K562 (cell line): ENCODE measurements at regions not wholly inside any gene's neighbourhood (a gene's known extent, or its start where the extent isn't known, plus 50 kb on each side); places are given as distances from the start of the nearest gene placed in this dataset.

Experiments
- ETV1 ChIP-seq: fragments of 450-650 bp; conservative IDR thresholded peaks from 2 replicates; pipeline ENCODE4 v1.6.1; 2016; ENCODE audit warnings: missing genetic modification characterization, control low read depth, low read depth, missing compliant biosample characterization
- NFE2L1 ChIP-seq: fragments of 450-650 bp; IDR thresholded peaks from 2 replicates; pipeline ENCODE4 v1.6.1; 2016; ENCODE audit warnings: missing genetic modification characterization, low read depth, mild to moderate bottlenecking, missing compliant biosample characterization, moderate library complexity, borderline replicate concordance
- PHF8 ChIP-seq: fragments of 200-600 bp; sonication (generic); IDR thresholded peaks from 2 replicates; pipeline ENCODE4 v1.6.1; 2012; ENCODE audit warnings: mixed run types, mild to moderate bottlenecking, inconsistent platforms, low read length, moderate library complexity, borderline replicate concordance
- PREB ChIP-seq: sonication (generic); formaldehyde crosslinking; IDR thresholded peaks from 2 replicates; pipeline ENCODE4 v1.8.1; 2023; ENCODE audit warnings: mild to moderate bottlenecking, missing genetic modification reagents
- ZNF143 ChIP-seq: sonication (generic); formaldehyde crosslinking; IDR thresholded peaks from 2 replicates; pipeline ENCODE4 v1.9.0; 2022; ENCODE audit warnings: mild to moderate bottlenecking, missing genetic modification reagents
- TF ChIP-seq, protein P1 (sequence below): fragments of 450-650 bp; formaldehyde crosslinking; IDR thresholded peaks from 2 replicates; pipeline ENCODE4 v1.4.0; 2022; ENCODE audit warnings: mild to moderate bottlenecking, moderate library complexity
- TF ChIP-seq, protein P2 (sequence below): fragments of 250-450 bp; sonication (Bioruptor Pico); IDR thresholded peaks from 2 replicates; pipeline ENCODE4 v1.9.0; 2021; ENCODE audit warnings: mild to moderate bottlenecking, inconsistent platforms

GRCh38 chr20:60659240-60659639 is 592.8 kb upstream of the CDH4 start (continued):
- TF ChIP-seq ETV1 (tag) (no peak), PREB (CRISPR knock-in tag) (no peak), ZNF143 (CRISPR knock-in tag) (no peak), PHF8 (no peak), NFE2L1 (tag) (no peak)
- TF ChIP-seq, protein P1, sequence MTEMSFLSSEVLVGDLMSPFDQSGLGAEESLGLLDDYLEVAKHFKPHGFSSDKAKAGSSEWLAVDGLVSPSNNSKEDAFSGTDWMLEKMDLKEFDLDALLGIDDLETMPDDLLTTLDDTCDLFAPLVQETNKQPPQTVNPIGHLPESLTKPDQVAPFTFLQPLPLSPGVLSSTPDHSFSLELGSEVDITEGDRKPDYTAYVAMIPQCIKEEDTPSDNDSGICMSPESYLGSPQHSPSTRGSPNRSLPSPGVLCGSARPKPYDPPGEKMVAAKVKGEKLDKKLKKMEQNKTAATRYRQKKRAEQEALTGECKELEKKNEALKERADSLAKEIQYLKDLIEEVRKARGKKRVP (CRISPR knock-in tag) = no peak
- TF ChIP-seq, protein P2, sequence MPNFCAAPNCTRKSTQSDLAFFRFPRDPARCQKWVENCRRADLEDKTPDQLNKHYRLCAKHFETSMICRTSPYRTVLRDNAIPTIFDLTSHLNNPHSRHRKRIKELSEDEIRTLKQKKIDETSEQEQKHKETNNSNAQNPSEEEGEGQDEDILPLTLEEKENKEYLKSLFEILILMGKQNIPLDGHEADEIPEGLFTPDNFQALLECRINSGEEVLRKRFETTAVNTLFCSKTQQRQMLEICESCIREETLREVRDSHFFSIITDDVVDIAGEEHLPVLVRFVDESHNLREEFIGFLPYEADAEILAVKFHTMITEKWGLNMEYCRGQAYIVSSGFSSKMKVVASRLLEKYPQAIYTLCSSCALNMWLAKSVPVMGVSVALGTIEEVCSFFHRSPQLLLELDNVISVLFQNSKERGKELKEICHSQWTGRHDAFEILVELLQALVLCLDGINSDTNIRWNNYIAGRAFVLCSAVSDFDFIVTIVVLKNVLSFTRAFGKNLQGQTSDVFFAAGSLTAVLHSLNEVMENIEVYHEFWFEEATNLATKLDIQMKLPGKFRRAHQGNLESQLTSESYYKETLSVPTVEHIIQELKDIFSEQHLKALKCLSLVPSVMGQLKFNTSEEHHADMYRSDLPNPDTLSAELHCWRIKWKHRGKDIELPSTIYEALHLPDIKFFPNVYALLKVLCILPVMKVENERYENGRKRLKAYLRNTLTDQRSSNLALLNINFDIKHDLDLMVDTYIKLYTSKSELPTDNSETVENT (CRISPR knock-in tag) = no peak
